Stimulated activated CD8-positive, alpha-beta memory T cell treated with anti-CD3 and anti-CD28 coated beads, Interleukin-4, amount 100 ng/mL, for 4 hours (primary cell): ENCODE measurements at regions not wholly inside any gene's neighbourhood (a gene's known extent, or its start where the extent isn't known, plus 50 kb on each side); places are given as distances from the start of the nearest gene placed in this dataset.

ENCODE experiments used
- DNase-seq, 2 donors: peaks; one replicate each; pipeline ENCODE4 v3.0.0-alpha.2; 2020; ENCODE audit warnings: low read depth in 2 of 2, low spot score in 1 of 2

DNA sequence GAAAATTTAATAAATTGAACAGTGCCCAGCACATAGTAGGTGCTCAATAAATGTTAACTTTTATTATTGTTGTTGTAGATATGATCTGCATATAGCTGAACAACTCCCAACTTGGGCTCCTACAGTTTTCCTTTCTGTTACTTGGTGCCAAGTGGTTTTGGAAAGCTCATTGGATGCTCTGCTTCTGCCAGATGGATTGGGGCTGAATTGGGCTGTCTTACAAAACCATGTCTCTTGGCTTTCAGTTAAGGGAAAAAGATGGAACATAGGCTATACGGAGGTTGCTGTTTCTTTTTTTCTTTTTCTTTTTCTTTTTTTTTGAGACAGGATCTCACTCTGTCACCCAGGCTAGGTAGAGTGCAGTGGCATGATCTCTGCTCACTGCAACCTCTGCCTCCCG lies 140.7 kb upstream of the PWP1 start:
- no peak for DNase-seq

DNA sequence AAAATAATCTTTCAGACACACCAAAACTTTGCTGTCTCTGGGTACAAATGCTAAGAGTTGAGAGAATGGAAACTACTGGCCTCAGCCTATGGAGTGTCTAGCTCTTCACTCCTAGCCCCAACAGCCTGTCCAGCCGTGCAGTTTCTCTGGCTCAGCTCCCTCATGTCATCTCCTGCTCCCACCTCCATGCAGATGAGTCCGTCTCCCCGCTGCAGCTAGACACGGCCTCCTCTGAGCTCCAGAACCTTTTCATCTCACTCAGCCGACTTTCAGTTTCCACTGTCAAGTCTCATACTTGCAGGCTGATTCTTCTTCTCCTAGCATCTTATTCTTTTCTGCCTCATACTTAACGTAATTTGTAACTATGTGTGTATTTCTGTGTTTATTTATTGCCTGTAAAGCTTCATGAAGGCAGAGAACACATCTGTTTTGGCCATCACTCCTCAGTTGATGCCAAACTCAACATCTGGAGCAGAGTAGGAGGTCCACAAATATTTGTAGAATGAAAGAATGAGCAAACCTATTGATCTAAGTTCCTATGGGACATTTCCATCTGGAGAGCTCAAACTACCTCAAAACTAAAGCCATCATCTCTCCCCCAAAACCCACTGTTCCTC lies 139.8 kb upstream of the PWP1 start:
- DNase-seq = no peak

DNA sequence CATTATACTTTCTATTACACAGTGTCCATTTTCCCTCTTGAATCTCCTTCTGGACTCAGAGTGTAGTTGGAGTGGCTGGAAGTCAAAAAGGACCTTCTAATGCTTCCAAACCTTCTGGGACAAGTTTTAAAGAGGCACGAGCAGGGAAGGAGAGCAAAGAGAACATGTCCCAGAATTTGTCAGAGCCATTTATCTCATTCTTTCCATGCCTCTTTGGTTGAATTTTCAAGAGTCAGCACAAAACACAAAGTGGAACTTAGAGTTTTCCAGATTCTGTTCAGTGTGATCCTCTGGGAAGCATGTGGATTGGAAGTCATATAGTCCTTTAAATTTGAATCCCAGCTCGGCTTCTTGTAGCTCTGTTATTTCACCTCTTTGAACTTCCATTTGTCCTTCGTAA lies 138.2 kb upstream of the PWP1 start:
- DNase-seq = no peak

GRCh38 chr12:107549651-107550480 lies 135.7 kb upstream of the PWP1 start:
- no peak for DNase-seq

DNA sequence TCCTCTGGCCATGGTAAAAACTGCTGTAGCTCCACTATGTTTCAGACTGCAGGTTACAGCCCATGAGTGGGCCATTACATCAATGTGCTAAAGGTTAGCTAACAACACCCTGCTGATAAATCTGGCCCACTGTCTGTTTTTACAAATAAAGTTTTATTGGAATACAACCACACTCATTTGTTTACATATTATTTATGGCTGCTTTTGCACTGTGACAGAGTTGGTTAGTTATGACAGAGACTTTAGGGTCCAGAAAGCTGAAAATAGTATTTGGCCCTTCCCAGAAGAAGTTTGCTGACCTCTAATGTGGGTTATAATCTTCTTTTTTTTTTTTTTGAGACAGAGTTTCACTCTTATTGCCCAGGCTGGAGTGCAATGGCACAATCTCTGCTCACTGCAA lies 134.2 kb upstream of the PWP1 start:
- no peak for DNase-seq

GRCh38 chr12:107552263-107552662 lies 133.3 kb upstream of the PWP1 start:
- no peak for DNase-seq

GRCh38 chr12:107553211-107553765 lies 132.3 kb upstream of the PWP1 start:
- no peak for DNase-seq

DNA sequence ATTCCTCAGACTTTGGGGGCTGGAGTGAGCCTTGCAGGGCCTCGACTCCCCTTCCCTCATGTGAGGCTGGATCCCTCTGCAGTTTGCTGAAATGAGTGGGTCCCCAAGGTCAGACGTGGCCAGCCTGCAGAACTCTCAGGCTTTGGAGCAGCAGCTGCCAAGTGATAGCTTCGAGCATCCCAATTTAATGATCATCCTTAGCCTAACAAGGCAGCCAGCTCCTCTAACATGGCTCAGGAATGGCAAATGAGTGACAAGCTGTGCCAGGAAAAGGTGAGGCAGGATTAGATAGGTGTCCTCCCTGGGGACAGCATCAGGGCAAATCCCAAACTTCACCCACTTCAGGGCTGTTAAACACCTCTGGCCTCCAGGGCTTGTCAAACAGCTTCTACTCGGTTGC lies 130.7 kb upstream of the PWP1 start:
- DNase-seq = no peak

- no peak for DNase-seq
Observed at GRCh38 chr12:107557026-107557425, 128.6 kb upstream of the PWP1 start.

GRCh38 chr12:107557589-107558100 lies 128.0 kb upstream of the PWP1 start:
- DNase-seq = no peak

DNA sequence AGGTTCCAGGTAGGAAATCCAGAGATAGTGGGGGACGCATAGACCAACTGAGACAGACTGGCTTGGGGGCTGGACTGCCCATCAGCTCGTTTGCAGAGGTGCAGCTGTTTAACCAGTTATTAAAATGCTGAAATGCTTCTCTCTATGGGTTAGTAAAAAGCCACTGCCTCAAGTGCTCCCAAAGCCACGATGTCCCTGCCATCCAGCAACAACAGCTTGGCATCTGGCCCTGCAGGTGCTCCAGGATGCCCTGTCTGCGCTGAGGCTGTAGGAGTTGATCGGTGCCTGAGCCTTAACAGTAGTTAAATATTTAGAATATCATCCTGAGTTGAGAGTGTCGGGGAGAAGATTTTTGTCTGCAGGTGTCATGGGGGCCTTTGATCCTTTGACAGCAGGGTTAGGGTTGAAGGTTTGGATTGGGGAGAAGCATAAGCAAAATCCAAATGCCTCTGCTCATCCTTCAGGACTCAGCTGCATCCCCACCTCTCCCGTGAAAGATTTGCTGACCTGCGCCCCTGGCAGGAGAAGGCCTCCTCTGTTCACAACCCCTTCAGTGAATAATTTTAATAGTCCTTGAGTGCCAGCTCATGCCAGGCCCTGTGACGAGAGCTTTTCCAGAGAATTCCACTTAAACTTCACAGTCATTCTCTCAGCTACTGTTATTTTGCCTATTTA lies 127.3 kb upstream of the PWP1 start:
- DNase-seq = no peak

DNA sequence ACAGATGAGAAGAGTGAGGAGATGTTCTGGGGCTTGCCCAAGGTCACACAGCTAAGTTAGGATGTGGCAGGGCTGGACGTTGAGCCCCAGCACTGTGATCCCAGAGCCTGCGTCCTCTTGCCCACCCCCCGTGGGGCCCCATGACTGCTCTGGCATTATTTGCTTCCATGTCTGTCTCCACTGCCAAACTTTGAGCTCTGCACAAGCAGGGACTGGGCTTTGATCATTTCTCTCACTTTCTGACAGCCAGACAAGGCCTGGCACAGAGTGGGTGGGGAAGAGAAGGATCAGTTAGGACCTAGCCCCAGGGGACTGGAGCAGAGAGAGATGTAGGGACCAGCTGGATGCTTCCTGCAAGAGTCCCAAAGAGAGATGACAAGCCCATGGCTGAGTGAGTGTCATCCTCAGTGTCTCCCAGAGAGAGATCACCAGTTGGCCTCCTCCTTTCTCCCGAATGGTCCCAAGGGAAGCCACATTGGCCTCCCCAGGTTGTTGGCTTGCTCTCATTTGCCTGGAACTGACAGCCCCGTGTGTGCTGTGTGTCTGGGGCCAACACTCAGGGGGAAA lies 126.7 kb upstream of the PWP1 start:
- no peak for DNase-seq

GRCh38 chr12:107560165-107560898 lies 125.3 kb upstream of the PWP1 start:
- DNase-seq = no peak

DNA sequence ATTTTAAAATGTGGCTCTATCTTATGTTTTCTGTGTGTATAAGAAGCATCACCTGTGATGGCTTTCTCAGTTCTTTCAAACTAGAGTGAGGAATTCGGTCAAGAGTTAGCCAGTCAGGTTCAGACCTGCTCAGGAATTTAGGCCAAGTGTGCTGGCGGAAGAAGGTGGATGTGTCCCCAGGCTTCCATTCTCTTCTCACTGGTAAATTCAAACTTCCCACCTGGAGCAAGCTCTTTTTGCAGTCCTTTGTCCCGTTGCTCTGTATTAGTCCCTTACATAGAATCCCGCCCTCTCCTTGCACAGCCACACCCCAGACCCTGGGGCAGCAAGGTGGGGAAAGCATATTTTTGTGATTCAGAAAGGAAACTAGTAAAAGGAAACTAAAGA lies 124.7 kb upstream of the PWP1 start:
- DNase-seq = no peak

DNA sequence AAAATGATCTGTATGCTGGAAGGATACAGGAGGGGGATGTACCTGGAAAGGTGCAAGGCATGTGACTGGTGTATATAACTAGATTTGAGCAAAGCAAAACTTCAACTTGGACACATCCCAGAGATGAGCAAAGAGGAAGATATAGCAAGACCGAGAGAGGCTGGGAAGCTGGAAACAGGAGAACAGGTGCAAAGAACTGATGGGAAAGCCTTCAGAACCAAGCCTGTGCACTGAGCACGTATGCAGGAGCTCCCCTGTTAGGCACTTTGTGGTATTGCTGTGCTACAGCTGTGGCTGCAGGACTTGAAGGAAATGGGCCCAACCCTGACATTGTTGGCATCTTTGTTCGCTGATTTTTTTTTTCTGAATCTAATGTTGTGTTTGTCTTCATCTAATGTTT lies 120.7 kb upstream of the PWP1 start:
- DNase-seq = no peak

DNA sequence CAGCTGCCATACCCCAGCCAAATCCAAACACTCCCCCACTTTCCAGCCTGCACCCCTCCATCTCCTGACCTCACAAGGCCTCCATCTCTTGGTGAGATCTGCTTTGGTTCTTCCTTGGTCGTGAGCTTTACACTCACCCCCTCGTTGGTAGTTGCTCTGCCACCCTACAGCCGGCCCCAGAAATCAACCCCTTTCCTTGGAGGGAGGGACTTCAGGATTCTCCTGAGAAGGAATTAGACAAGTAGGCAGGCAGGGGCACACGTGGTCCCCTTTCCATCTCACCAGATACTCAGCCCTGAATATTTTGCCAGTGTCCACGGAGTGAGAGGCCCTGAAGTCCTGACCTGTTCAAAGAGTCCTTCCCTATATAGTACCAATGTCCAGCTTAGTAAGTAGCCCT lies 120.0 kb upstream of the PWP1 start:
- DNase-seq = no peak

DNA sequence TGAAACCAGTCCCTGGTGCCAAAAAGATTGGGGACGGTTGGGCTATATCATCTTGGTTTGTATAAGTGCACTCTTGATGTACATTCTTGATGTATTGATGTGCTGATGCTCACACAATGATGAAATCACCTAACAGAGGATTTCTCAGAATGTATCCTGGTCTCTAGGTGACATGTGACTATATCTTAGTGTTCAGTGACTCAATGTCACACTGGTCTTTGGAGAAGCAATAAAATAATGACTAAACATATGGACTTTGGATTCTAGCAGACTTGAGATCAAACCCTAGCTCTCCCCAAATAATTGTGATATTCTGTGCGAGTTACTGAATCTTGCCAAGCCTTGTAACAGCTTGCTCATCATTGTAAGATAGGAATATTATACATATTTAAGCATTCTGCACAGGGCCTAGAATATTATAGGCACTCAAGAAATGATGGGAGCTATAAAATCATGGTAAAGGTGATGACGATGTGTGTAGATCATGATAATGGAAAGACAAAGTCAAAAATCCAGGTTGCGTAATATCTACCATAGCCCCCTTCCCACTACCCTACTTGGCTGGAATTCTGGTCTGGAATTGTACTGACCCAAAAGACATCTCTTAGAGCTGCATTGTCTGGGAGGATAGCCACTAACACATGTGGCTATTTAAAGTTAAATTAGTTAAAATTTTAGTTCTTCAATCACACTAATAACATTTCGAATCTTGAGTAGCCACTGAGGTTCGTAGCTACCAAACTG lies 117.6 kb upstream of the PWP1 start:
- DNase-seq = no peak

DNA sequence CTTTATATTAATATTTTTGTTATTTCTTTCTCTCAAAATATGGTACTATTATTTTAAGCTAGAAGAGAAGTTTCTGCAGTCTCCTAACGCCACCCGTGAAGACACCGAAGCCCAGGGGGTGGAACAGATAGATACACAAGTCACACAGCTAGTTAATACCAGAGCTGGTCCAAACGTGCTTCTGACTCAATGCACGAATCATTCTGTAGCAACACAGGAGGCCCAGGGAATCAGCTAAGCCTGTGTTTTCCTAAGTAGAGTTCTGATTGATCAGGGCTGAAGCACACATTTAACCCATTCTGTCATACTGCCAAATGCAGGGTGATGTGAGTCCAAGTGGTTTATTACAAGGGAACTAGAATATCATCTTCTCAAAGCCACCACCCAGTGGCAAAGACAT lies 116.9 kb upstream of the PWP1 start:
- no peak for DNase-seq

DNA sequence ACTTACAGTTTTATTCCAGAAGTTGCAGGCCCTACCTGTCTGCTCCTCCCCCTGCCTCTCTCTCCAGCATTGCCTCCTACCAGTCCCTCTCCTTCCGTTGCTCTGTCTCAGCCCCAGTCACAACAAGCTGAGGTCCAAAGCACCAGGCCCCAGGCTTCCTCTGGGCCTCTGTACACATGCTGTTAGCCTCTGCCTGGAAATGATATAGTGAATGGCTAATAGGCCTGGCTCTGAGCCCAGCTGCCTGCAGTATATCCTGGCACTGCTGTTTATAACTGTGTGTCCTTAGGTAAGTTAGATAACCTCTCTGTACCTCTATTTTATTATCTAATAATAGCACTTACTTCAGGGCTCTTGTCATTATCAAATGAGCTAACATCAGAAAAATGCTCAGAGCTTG lies 114.9 kb upstream of the PWP1 start:
- DNase-seq = no peak

GRCh38 chr12:107571492-107571891 lies 114.1 kb upstream of the PWP1 start:
- DNase-seq = no peak
